NT2/D1 (cell line): ENCODE measurements at regions not wholly inside any gene's neighbourhood (a gene's known extent, or its start where the extent isn't known, plus 50 kb on each side); places are given as distances from the start of the nearest gene placed in this dataset.

ENCODE experiments used
- DNase-seq: peaks from one replicate; pipeline ENCODE4 v3.0.0-alpha.2; 2011; ENCODE audit warnings: low read depth, low spot score
- H3K27me3 ChIP-seq: 2 replicates; pipeline ENCODE4 v1.6.0; 2011; ENCODE audit warnings: mild to moderate bottlenecking; ENCODE audit not compliant: insufficient read length, insufficient read depth
- H3K36me3 ChIP-seq: 2 replicates; pipeline ENCODE4 v1.6.1; 2011; ENCODE audit warnings: mild to moderate bottlenecking, low read length, mixed read lengths; ENCODE audit not compliant: insufficient read depth, insufficient read length
- H3K4me1 ChIP-seq: 2 replicates; pipeline ENCODE4 v1.5.1; 2011; ENCODE audit not compliant: insufficient read depth, insufficient read length
- H3K4me3 ChIP-seq: 2 replicates; pipeline ENCODE4 v1.5.1; 2011; ENCODE audit warnings: low read depth; ENCODE audit not compliant: insufficient read length
- H3K9ac ChIP-seq: 2 replicates; pipeline ENCODE4 v1.6.0; 2011; ENCODE audit warnings: low read depth; ENCODE audit not compliant: insufficient read length
- H3K9me3 ChIP-seq: 2 replicates; pipeline ENCODE4 v1.5.1; 2011; ENCODE audit warnings: mild to moderate bottlenecking, low read length; ENCODE audit not compliant: insufficient read depth
- SUZ12 ChIP-seq: IDR thresholded peaks from 2 replicates; pipeline ENCODE4 v1.6.1; 2011; ENCODE audit not compliant: insufficient read length, insufficient read depth; ENCODE audit errors: extremely low read depth
- YY1 ChIP-seq: IDR thresholded peaks from 2 replicates; pipeline ENCODE4 v1.6.1; 2011; ENCODE audit not compliant: insufficient read length, insufficient read depth
- ZNF274 ChIP-seq: IDR thresholded peaks from 2 replicates; pipeline ENCODE4 v1.6.1; 2011; ENCODE audit warnings: mild to moderate bottlenecking, low read depth, low read length

DNA sequence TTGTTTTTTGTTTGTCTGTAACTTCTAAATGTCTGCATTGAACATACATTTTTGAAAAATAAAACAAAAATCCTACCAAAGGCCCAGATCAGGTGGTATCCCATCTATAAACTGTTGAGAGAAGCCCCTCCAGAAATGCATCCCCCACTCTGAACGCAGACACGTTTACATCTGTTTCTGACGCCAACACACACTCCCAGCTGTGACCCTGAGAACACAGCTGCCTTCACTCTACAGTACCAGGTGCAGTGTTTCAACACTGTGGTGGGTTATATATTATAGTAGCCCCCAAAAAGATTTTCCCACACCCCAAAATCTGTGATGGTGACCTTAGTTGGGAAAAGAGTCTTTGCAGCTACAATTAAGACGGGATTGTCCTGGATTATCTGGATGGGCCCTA, 199.1 kb upstream of the JARID2 start:
- Histone ChIP-seq H3K9ac (no peak overlapping the region), H3K36me3 (no peaks in the 10 kb centered on the region), H3K27me3 (no peaks in the 10 kb centered on the region), H3K4me3 (no peak overlapping the region), H3K9me3 (no peaks in the 10 kb centered on the region), H3K4me1 (peaks cover 2% of the 10 kb centered on the region)
- TF ChIP-seq YY1 (no peak), ZNF274 (no peak), SUZ12 (no peak)
- no peak for DNase-seq

DNA sequence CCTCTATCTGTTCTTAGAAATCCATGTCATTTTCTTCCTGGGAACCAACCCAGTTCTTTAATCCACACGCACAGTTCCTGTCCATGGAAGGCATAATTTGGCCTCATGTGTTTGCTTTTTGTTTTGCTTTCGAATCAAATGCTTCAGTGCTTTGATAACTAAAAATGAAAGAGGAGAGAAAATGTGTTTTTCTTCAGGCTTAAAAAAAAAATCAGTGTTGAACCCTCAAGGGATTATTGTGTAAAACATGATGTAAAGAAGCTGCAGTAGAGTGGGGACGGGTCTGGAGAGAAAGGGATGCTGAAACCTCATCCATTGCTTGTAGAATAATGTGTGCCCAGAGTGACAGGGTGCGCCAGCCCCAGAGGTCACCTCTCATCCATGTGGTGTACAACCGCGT, 197.5 kb upstream of the JARID2 start:
- no peaks in the 10 kb centered on the region for H3K36me3 ChIP-seq
- no peak overlapping the region for H3K9ac ChIP-seq
- no peak overlapping the region for H3K4me3 ChIP-seq
- no peaks in the 10 kb centered on the region for H3K27me3 ChIP-seq
- H3K4me1 ChIP-seq = peaks cover 2% of the 10 kb centered on the region
- no peak for DNase-seq
- TF ChIP-seq ZNF274 = no peak
- H3K9me3 ChIP-seq = no peaks in the 10 kb centered on the region

DNA sequence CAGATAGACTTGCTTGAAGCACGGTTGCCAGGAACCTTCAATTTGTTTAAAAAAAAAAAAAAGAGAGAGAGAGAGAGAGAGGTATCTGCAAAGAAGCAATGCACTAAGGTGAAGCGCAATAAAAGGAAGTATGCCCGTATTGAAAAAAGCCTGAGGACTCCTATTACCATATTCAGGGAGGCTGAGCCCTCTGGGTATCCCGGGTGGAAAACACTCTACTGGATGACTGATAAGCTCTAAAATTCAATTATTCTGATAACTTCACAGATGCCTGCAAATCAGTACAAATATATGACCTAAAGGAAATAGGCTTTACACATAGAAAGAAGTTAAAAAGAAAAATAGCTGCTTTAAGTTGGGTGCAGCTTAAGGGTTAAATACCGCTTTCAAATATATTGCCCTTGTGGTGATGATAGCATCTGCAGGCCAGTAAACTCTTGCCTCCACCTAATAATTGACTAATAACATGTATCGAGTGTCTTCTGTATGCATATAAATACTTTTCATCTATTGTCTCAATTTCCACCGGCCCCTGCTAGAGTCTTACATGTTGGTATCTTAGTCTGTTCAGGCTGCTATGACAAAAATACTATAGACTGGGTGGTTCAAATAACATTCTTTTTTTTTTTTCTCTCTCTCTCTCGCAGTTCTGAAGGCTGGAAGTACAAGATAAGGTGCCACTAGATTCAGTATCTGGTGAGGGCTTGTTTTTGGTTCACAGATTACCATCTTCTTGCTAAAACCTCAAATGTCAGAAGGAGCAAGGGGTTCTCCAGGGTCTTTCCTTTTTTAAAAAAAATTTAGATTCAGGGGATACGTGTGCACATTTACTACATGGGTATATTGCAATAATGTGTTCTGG, 187.4 kb upstream of the JARID2 start:
- Histone ChIP-seq H3K4me3 (no peak overlapping the region), H3K27me3 (no peaks in the 10 kb centered on the region), H3K9me3 (no peaks in the 10 kb centered on the region), H3K36me3 (no peaks in the 10 kb centered on the region), H3K4me1 (no peaks in the 10 kb centered on the region), H3K9ac (no peak overlapping the region)
- no peak for DNase-seq
- TF ChIP-seq SUZ12 = no peak
- TF ChIP-seq YY1 = no peak
- TF ChIP-seq ZNF274 = no peak

DNA sequence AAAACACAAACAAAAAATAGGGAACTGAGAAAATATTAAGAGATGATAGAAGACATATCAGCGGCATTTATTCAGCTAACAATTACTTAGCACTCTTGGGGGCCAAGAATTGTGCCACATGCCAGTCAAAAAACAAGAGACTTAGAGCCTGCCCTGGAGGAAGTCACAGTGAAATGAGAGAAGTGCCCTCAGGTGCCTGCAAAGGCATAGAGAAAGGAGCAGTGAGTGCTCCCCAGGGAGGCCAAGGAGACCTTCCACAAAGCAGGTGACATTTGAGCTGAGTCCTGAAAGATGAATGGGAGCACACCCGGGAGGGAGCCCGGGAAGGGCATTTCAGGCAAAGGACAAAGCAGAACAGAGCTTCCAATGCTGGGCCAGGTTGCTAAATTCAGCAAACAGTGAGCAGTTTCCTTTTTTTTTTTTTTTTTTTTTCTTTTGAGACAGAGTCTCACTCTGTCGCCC, 184.7 kb upstream of the JARID2 start:
- H3K4me1 ChIP-seq = no peaks in the 10 kb centered on the region
- TF ChIP-seq YY1 = no peak
- TF ChIP-seq ZNF274 = no peak
- TF ChIP-seq SUZ12 = no peak
- H3K36me3 ChIP-seq = no peaks in the 10 kb centered on the region
- no peaks in the 10 kb centered on the region for H3K9me3 ChIP-seq
- H3K27me3 ChIP-seq = no peaks in the 10 kb centered on the region
- peak overlapping the region; percentile 10 for H3K9ac ChIP-seq
- DNase-seq = no peak
- H3K4me3 ChIP-seq = no peak overlapping the region

DNA sequence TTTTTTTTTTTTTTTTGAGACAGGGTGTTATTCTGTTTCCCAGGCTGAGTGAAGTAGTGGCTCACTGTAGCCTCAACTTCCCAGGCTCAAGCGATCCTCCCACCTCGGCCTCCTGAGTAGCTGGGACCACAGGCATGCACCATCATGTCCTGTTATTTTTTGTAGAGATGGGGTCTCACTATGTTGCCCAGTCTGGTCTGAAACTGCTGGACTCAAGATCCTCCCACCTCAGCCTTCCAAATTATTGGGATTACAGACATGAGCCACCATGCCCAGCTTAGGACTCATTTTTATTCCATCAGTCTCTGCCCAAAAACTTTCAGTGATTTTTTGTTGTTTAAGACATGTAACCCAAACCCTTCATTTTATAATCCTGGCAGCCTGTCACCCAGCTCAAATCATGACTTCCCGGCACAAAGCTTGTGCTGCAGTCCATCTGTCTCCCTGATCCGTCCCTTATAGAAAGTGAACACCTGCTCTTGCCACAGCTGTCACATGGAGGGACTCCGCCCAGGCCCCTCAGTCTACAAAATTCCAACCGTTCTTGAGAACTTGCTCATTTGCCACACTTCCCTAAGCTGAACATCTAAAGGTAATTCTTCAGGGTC, 183.9 kb upstream of the JARID2 start:
- no peak for DNase-seq
- Histone ChIP-seq H3K4me1 (no peaks in the 10 kb centered on the region), H3K9ac (no peak overlapping the region), H3K36me3 (no peaks in the 10 kb centered on the region), H3K9me3 (no peaks in the 10 kb centered on the region), H3K27me3 (no peaks in the 10 kb centered on the region), H3K4me3 (no peak overlapping the region)
- TF ChIP-seq YY1 (no peak), SUZ12 (no peak)

DNA sequence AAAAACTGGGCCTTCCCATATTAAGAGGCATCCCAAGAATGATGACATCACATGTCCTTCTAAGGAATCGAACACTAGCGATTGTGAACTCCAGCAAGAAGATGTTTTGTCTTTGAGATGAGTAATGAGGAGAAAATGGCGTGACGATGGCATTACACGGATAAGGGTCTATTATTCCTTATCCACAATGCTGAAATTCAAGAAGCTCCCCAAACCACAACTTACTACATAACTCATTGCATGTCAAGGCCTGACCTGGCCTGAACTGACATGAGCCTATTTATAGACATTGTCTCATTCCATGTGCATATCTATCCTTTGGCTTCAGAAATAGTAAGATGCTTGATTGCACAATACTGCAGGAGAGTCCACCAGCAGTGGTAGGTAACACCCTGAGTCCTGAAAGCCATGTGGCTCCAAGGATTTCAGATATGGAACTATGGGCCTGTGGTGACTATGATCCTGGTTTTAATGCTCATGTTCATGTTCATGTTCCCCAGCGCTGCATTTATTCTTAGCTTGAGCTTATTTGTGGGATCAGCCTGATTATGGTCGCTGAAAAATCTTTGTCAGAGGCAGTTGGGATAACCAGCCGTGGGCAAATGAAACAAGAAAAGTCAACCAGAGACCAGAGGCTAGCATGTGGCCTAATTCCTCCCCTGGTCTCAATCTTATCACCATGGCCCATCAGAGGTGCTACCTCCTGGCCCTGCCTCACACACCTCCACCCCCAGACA, 183.2 kb upstream of the JARID2 start:
- Histone ChIP-seq H3K36me3 (no peaks in the 10 kb centered on the region), H3K9ac (no peak overlapping the region), H3K27me3 (no peaks in the 10 kb centered on the region), H3K4me3 (no peak overlapping the region), H3K9me3 (no peaks in the 10 kb centered on the region), H3K4me1 (no peaks in the 10 kb centered on the region)
- no peak for TF ChIP-seq YY1
- TF ChIP-seq ZNF274 = no peak
- TF ChIP-seq SUZ12 = no peak
- no peak for DNase-seq

DNA sequence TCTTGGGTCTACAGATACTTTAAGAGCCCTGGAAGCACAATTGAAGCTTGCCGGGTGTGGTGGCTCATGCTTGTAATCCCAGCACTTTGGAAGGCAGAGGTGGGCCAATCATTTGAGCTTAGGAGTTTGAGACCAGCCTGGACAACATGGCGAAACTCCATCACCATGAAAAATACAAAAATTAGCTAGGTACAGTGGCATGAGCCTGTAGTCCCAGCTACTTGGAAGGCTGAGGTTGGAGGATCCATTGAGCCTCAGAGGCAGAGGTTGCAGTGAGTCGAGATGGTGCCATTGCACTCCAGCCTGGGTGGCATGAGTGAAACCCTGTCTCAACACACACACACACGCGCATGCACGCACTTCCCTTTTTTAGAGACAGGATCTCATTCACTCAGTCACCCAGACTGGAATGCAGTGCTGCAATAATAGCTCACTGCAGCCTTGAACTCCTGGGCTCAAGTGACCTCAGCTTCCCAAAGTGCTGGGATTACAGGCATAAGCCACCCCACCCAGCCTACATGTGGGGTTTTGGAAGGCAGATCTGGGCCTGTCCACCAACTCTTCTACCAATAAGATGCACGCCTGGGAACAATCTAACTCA, 182.5 kb upstream of the JARID2 start:
- no peak for DNase-seq
- no peaks in the 10 kb centered on the region for H3K27me3 ChIP-seq
- no peak overlapping the region for H3K9ac ChIP-seq

More for the DNA sequence above, 182.5 kb upstream of the JARID2 start:
- no peaks in the 10 kb centered on the region for H3K9me3 ChIP-seq
- TF ChIP-seq ZNF274 = no peak
- TF ChIP-seq SUZ12 = no peak
- no peak for TF ChIP-seq YY1
- H3K4me3 ChIP-seq = no peak overlapping the region
- H3K4me1 ChIP-seq = no peaks in the 10 kb centered on the region
- H3K36me3 ChIP-seq = no peaks in the 10 kb centered on the region
